Chondrocyte (in vitro differentiated cells): ENCODE measurements at regions not wholly inside any gene's neighbourhood (a gene's known extent, or its start where the extent isn't known, plus 50 kb on each side); places are given as distances from the start of the nearest gene placed in this dataset.

ENCODE experiments used
- DNase-seq: peaks from one replicate; pipeline ENCODE4 v3.0.0; 2021; ENCODE audit warnings: mixed read lengths, low spot score
- H3K27ac Mint-ChIP-seq: one replicate; pipeline ENCODE4 v1.8.0; 2021; ENCODE audit warnings: mild to moderate bottlenecking, moderate library complexity, mixed read lengths; ENCODE audit not compliant: unreplicated experiment
- H3K27me3 Mint-ChIP-seq: 2 replicates; pipeline ENCODE4 v1.8.0; 2021; ENCODE audit warnings: low read depth, mixed read lengths
- H3K36me3 Mint-ChIP-seq: 2 replicates; pipeline ENCODE4 v1.8.0; 2021; ENCODE audit warnings: low read depth, mixed read lengths
- H3K4me1 Mint-ChIP-seq: 2 replicates; pipeline ENCODE4 v1.8.0; 2021; ENCODE audit warnings: low read depth, mild to moderate bottlenecking, mixed read lengths
- H3K4me3 Mint-ChIP-seq: one replicate; pipeline ENCODE4 v1.8.0; 2021; ENCODE audit warnings: mild to moderate bottlenecking, moderate library complexity, mixed read lengths; ENCODE audit not compliant: unreplicated experiment
- H3K9me3 Mint-ChIP-seq: 2 replicates; pipeline ENCODE4 v1.8.0; 2021; ENCODE audit warnings: low read depth, mixed read lengths
- CTCF ChIP-seq: fragments of 200-600 bp; sonication (generic); IDR thresholded peaks from 2 replicates; pipeline ENCODE4 v1.5.0; 2021; ENCODE audit warnings: antibody characterized with exemption, mild to moderate bottlenecking, moderate library complexity

- H3K27me3 Mint-ChIP-seq, result peaks cover 8% of the 10 kb centered on the region
- no peaks in the 10 kb centered on the region for H3K4me1 Mint-ChIP-seq
- no peaks in the 10 kb centered on the region for H3K36me3 Mint-ChIP-seq
- H3K27ac Mint-ChIP-seq, result no peak overlapping the region
- TF ChIP-seq CTCF, result no peak
- no peak for DNase-seq
- H3K9me3 Mint-ChIP-seq, result no peaks in the 10 kb centered on the region
- no peak overlapping the region for H3K4me3 Mint-ChIP-seq
Observed at GRCh38 chr9:28730111-28730510, 1156.8 kb upstream of the C9orf72 start.

GRCh38 chr9:28735738-28736342, 1162.6 kb upstream of the C9orf72 start:
- H3K9me3 Mint-ChIP-seq, result no peaks in the 10 kb centered on the region
- H3K4me1 Mint-ChIP-seq, result no peaks in the 10 kb centered on the region
- no peak for DNase-seq
- no peaks in the 10 kb centered on the region for H3K27me3 Mint-ChIP-seq
- no peak for TF ChIP-seq CTCF
- no peaks in the 10 kb centered on the region for H3K36me3 Mint-ChIP-seq
- no peak overlapping the region for H3K4me3 Mint-ChIP-seq
- no peak overlapping the region for H3K27ac Mint-ChIP-seq

- H3K36me3 Mint-ChIP-seq, result no peaks in the 10 kb centered on the region
- H3K4me1 Mint-ChIP-seq, result no peaks in the 10 kb centered on the region
- no peak overlapping the region for H3K27ac Mint-ChIP-seq
- no peaks in the 10 kb centered on the region for H3K27me3 Mint-ChIP-seq
- H3K9me3 Mint-ChIP-seq, result peaks cover 18% of the 10 kb centered on the region
- no peak for DNase-seq
- H3K4me3 Mint-ChIP-seq, result no peak overlapping the region
- no peak for TF ChIP-seq CTCF
Observed at GRCh38 chr9:28741459-28741858, 1168.2 kb upstream of the C9orf72 start.

GRCh38 chr9:28747351-28747985, 1174.2 kb upstream of the C9orf72 start:
- H3K9me3 Mint-ChIP-seq, result peaks cover 12% of the 10 kb centered on the region

GRCh38 chr9:28750136-28750535, 1176.9 kb upstream of the C9orf72 start:
- Mint-ChIP-seq H3K4me3 (no peak overlapping the region), H3K36me3 (no peaks in the 10 kb centered on the region), H3K27me3 (no peaks in the 10 kb centered on the region)

More at GRCh38 chr9:28747351-28747985, 1174.2 kb upstream of the C9orf72 start:
- H3K4me3 Mint-ChIP-seq, result no peak overlapping the region
- no peak for TF ChIP-seq CTCF
- no peaks in the 10 kb centered on the region for H3K36me3 Mint-ChIP-seq
- DNase-seq, result no peak
- no peaks in the 10 kb centered on the region for H3K27me3 Mint-ChIP-seq
- no peaks in the 10 kb centered on the region for H3K4me1 Mint-ChIP-seq
- no peak overlapping the region for H3K27ac Mint-ChIP-seq

More at GRCh38 chr9:28750136-28750535, 1176.9 kb upstream of the C9orf72 start:
- TF ChIP-seq CTCF, result no peak
- Mint-ChIP-seq H3K9me3 (no peaks in the 10 kb centered on the region), H3K27ac (no peak overlapping the region), H3K4me1 (no peaks in the 10 kb centered on the region)
- DNase-seq, result no peak
